A673 (cell line): ENCODE measurements at regions not wholly inside any gene's neighbourhood (a gene's known extent, or its start where the extent isn't known, plus 50 kb on each side); places are given as distances from the start of the nearest gene placed in this dataset.

Experiments used
- CTCF ChIP-seq: fragments of 300-800, 200-600 bp; sonication (generic); conservative IDR thresholded peaks from 2 replicates; pipeline ENCODE4 v1.5.1; 2017; ENCODE audit warnings: low read depth, mild to moderate bottlenecking, antibody characterized with exemption, low read length, moderate library complexity, mixed read lengths
- EZH2 ChIP-seq: fragments of 200-600 bp; sonication (generic); IDR thresholded peaks from 2 replicates; pipeline ENCODE4 v1.6.1; 2017; ENCODE audit warnings: borderline replicate concordance, low read depth, mild to moderate bottlenecking, mixed read lengths, antibody characterized with exemption, low read length; ENCODE audit not compliant: poor library complexity, severe bottlenecking

GRCh38 chr2:5841126-5841525 lies 148.9 kb downstream of the SOX11 start:
- TF ChIP-seq CTCF (no peak), EZH2 (no peak)
